Stimulated activated CD4-positive, alpha-beta T cell treated with anti-CD3 and anti-CD28 coated beads, Interleukin-15, amount 100 ng/mL, for 24 hours (primary cell): ENCODE measurements at regions not wholly inside any gene's neighbourhood (a gene's known extent, or its start where the extent isn't known, plus 50 kb on each side); places are given as distances from the start of the nearest gene placed in this dataset.

Experiments used
- DNase-seq: peaks from one replicate; pipeline ENCODE4 v3.0.0-alpha.2; 2020

GRCh38 chr3:178260887-178261565 is 275.2 kb upstream of the KCNMB2 start:
- DNase-seq: no peak

DNA sequence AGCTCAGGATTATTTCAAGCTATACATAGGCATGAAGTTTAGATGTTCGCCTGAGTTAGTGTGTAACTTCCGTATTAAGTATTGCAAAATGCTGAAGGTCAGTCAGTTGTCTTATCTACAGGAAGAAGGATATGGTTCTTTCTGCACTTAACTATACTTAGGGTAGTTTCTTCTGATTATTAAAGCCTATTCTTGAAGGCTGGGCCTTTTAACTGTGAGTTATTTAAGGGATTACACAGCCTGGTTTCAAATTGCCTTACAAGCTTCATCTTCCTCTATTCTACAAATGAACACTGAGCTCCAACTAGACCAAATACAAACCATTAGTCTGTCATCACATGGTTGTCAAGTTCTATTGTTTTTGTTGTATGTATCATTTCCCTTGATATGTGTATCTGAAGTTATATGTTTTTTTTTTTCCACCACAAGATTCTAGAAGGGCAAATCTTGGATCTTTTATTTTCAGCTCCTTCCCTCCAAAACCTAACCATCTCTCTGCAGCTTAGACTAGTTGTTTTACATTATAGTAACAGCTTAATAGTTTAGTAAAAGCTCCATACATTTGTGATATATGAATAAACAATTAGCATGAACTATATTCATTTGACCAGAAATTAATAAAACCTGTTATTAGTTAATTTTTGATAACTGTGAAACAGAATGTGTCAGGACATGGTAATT is 272.9 kb upstream of the KCNMB2 start:
- no peak for DNase-seq

GRCh38 chr3:178267158-178267844 is 268.9 kb upstream of the KCNMB2 start:
- DNase-seq: no peak

DNA sequence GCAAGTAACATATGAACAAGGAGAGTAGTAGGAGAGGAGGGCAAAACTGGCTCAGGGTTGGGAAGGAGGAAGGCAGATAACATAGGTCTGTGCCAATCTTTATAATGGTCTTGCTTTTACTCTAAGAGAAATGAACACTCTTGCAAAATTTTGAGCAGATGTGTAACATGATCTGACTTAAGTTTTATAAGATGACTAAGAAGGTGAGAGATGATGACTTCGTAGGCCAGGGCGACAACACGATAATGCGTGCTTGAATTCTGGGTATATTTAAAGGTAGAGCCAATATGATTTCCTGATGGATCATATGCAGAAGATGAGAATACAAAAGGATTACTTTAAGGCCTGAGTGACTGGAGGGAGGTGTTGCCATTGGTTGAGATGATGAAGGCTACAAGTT is 265.4 kb upstream of the KCNMB2 start:
- no peak for DNase-seq

GRCh38 chr3:178271740-178272387 is 264.4 kb upstream of the KCNMB2 start:
- no peak for DNase-seq

DNA sequence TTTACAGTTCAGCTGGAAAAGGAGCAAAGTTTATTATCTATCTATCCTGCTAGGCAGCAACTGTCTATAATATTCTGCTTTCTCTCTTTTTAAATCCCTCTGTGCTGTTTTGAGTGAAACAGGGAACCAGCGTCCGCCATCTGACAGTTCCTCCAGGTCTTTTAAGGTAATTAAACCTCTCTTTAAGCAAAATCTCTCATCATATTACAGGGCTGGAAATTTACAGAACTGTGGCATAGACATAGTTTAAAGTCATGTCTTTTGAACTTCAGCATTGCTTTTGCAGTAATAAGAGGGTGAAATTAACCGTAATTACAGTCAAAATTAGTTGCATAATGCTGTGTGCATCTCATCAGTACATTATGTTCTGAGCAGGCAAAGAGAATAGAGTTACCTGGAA is 263.4 kb upstream of the KCNMB2 start:
- DNase-seq: no peak

DNA sequence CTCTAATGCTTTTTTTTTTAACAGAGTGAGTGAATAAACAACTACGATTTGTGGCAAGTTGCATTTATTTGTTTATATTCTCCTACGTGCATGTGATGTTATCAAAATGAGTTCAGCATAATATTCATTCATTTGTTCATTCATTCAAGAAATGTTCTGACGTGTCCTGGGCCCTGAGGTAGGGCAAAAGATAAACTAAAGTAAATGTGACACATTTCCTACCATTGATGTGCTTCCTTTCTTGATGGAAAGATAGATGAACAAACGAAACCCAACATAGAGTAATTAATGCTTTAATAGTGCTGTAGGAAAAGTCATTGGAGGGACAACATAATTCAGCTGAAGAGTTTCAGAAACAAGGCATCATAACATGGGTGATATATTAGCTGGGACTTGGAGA is 261.5 kb upstream of the KCNMB2 start:
- no peak for DNase-seq

DNA sequence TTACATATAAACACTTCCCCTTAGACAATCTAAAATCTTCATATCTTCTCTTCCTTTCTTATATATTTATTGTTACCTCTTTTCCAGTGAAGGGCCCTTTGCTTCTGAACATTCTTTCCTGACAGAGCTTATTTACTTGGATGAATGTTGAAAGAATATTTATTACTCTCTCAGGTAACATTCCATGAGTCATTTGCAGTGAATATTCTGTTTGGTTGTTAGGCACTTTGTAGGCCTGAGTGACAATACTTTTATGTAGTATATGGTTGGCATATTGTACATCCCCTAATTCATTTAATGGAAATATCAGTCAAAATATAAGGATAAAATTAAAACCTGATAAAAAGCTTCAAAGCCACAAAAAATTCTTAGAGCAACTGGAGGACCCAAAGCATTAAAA is 260.9 kb upstream of the KCNMB2 start:
- DNase-seq: no peak

- DNase-seq: no peak
These were observed 260.4 kb upstream of the KCNMB2 start for GRCh38 chr3:178275793-178276192.

DNA sequence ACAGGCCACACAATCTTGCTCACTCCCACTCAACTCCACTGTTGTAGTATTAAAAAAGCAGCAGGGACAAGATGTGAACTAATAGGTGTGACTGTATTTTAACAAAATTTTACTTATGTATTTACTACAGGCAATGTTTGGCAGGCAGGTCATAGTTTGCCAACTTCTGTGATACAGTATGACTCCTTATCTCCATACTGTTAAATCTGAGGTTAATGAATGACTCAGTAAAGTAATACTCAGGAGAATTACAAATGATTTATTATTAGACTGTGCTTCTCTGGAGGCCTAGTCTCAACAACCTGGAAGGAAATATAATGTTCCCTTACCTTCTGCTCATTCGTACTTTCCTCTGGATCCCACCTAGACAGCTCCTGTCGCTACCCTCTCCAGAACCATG is 258.6 kb upstream of the KCNMB2 start:
- DNase-seq: no peak

DNA sequence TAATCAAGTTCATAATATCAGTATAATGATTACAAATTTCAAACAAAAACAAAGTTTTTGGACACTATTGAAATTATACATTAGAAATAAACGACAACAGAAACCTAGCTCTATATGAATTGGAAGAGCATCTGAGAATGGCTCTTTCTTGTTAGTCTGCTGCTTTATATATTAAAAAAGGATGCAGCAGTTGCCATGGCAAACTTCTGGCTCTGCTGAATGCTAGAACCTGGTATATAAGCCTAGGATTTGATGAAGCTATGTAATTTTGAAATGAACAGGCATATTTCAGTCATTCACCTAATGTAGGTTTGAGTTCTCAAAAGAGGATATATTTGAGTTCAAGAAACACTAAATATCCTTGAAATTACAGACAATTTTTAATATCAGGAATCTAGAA is 252.7 kb upstream of the KCNMB2 start:
- no peak for DNase-seq

DNA sequence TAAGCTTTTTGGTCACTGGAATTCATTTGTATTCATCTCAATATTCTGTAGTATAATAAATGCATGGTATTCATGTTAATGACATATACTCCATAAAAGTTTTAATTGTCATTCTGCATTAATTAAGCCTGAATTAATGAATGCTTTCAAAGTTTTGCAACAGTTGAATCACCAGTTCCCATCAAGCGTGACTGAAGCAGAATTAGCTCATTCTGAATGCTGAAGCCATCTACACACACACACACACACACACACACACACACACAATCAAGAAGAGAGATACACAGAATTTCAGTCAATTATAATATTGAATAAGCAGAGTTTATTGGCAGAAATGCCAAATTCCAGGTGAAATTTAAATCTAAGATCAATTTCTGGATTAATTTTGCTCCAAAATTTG is 252.1 kb upstream of the KCNMB2 start:
- no peak for DNase-seq

- DNase-seq: no peak
These were observed 248.2 kb upstream of the KCNMB2 start for GRCh38 chr3:178288074-178288473.

- no peak for DNase-seq
These were observed 246.6 kb upstream of the KCNMB2 start for GRCh38 chr3:178289544-178290160.

DNA sequence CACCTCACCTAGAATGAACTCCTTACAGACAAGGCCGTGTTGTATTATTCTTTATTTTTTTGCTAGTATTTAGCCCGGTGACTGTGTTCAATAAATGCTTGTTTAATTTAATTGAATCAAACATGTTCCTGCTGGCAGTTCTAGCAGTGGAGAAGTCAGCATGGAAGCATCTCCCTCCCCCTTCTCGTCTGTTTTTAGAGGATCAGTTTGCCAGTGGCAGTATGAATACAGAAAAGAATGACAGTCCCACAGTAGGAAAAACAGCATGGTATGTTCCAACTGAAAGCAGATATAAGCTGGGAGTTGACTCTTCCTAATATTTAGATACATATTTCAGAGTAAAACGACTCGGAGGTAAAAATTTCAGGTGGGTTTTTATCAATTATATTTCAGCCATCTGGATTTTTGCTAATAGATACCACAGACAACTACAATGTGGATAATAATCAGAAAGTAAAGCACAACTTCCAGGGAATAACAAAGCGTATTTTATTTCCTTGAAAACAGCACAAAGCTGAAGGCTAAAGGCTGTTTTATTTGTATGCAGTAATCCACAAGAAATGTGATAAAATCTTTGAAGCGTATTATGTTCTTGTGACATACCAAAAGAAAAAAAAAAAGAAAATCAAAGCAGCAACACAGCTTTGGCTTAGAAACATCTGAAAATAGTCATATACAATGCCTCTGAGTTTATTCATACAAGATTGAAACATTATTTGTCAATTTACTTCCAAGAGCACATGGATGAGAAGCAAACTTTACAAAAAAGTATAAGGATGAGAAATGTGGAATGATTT is 244.5 kb upstream of the KCNMB2 start:
- no peak for DNase-seq

DNA sequence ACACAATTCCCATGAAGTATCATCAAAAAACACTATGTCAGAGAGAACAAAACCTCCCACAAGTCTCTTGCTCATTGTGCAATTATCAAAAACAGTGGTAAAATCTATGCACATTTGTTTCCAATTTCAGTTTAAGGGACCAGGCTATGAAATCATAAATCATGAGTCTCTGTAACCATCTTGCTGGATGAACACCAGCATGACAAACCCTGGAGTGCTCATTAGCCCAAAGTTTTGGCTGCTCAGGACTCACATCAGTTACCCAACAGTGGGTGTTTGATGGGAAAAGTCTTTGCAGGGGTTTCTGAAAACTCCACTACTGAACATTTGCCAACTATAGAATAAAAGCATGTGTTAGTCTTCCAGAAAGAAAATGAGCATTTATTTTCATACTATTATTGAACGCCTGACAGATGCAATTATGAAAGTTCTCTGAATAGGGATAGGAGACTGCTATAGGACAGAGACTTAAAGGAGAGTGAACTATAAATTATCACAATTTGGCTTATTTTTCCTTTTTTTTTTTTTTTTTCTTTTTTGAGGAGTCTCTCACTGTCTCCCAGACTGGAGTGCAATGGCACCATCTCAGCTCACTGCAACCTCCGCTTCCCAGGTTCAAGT is 240.8 kb upstream of the KCNMB2 start:
- DNase-seq: no peak

GRCh38 chr3:178297199-178297598 is 239.0 kb upstream of the KCNMB2 start:
- DNase-seq: no peak

DNA sequence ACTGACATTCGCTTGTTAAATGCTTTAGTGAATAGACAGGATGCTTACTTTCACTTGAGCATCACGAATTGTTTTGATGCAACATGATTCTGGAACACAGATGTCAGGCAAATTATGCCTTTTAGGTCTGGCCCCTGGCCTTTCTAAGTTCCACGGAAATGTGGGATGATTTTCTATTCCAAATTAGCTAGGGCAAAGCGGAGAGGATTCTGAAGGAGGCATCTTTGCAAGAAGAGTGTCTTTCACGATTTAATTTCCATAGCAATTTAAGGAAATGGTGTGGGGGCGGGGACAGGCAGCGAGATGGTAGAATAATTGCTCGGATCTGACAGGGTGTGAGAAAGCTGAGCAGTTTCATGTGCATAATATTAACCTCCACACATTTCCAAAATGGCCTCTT is 238.5 kb upstream of the KCNMB2 start:
- DNase-seq: no peak

DNA sequence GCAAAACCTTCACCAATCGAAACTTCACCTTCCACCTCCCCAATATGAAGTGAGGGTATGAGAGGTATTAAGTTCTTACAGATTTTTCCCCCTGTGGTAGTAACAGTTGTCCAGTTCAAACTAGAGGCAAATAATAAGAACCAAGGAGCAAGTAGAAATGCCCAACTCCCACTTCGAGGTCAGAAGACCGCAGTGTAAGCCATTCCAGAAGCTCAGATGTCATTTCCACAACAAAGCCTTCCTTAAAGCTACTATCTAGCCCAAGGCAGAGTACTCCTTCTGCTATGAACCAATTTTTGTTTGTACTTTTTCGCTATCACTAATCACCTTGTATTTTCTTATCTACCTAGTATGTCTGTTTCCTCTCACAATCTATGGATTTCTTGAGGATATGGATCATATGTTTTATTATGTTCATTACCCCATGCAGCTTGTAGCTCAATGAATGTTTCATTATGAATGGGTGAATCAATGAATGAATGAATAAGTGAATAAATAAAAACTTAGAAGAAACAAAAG is 235.7 kb upstream of the KCNMB2 start:
- no peak for DNase-seq

GRCh38 chr3:178302966-178303930 is 233.0 kb upstream of the KCNMB2 start:
- no peak for DNase-seq
